ENCODE measurements at regions not wholly inside any gene's neighbourhood (a gene's known extent, or its start where the extent isn't known, plus 50 kb on each side); places are given as distances from the start of the nearest gene placed in this dataset.

- Histone ChIP-seq H3K36me3 (replicated peaks; ENCODE audit: control insufficient read depth, insufficient read depth, low read length) (no peaks in the 10 kb centered on the region), H3K4me3 (ENCODE audit: insufficient read depth, low read depth, low read length) (no peak overlapping the region)
- no peak for DNase-seq
These were observed 354.5 kb upstream of the SLC35B3 start for GRCh38 chr6:8789878-8790277.

GRCh38 chr6:8785223-8785622 lies 349.9 kb upstream of the SLC35B3 start:
- DNase-seq: no peak
- Histone ChIP-seq H3K36me3 (replicated peaks; ENCODE audit: control insufficient read depth, insufficient read depth, low read length) (no peaks in the 10 kb centered on the region), H3K4me3 (ENCODE audit: insufficient read depth, low read depth, low read length) (no peak overlapping the region), H3K27me3 (ENCODE audit: control insufficient read depth, insufficient read depth, low read length) (no peaks in the 10 kb centered on the region)

More at GRCh38 chr6:8789878-8790277, 354.5 kb upstream of the SLC35B3 start:
- no peaks in the 10 kb centered on the region for H3K27me3 ChIP-seq (ENCODE audit: control insufficient read depth, insufficient read depth, low read length)

- H3K27me3 ChIP-seq (ENCODE audit: control insufficient read depth, insufficient read depth, low read length): no peaks in the 10 kb centered on the region
- no peak for DNase-seq
- H3K36me3 ChIP-seq (replicated peaks; ENCODE audit: control insufficient read depth, insufficient read depth, low read length): no peaks in the 10 kb centered on the region
- H3K4me3 ChIP-seq (ENCODE audit: insufficient read depth, low read depth, low read length): no peak overlapping the region
These were observed 347.8 kb upstream of the SLC35B3 start for GRCh38 chr6:8783191-8783590.

GRCh38 chr6:8780653-8781052 lies 345.3 kb upstream of the SLC35B3 start:
- H3K4me3 ChIP-seq (ENCODE audit: insufficient read depth, low read depth, low read length): no peak overlapping the region
- no peak for DNase-seq
- H3K36me3 ChIP-seq (replicated peaks; ENCODE audit: control insufficient read depth, insufficient read depth, low read length): no peaks in the 10 kb centered on the region

GRCh38 chr6:8764733-8765132 lies 329.4 kb upstream of the SLC35B3 start:
- H3K36me3 ChIP-seq (replicated peaks; ENCODE audit: control insufficient read depth, insufficient read depth, low read length): no peaks in the 10 kb centered on the region
- H3K27me3 ChIP-seq (ENCODE audit: control insufficient read depth, insufficient read depth, low read length): no peaks in the 10 kb centered on the region
- no peak for DNase-seq
- H3K4me3 ChIP-seq (ENCODE audit: insufficient read depth, low read depth, low read length): no peak overlapping the region

More at GRCh38 chr6:8780653-8781052, 345.3 kb upstream of the SLC35B3 start:
- H3K27me3 ChIP-seq (ENCODE audit: control insufficient read depth, insufficient read depth, low read length): no peaks in the 10 kb centered on the region

- no peaks in the 10 kb centered on the region for H3K27me3 ChIP-seq (ENCODE audit: control insufficient read depth, insufficient read depth, low read length)
- H3K4me3 ChIP-seq (ENCODE audit: insufficient read depth, low read depth, low read length): no peak overlapping the region
- no peak for DNase-seq
These were observed 325.6 kb upstream of the SLC35B3 start for GRCh38 chr6:8760951-8761350.

GRCh38 chr6:8758412-8758811 lies 323.1 kb upstream of the SLC35B3 start:
- Histone ChIP-seq H3K4me3 (ENCODE audit: insufficient read depth, low read depth, low read length) (no peak overlapping the region), H3K27me3 (ENCODE audit: control insufficient read depth, insufficient read depth, low read length) (no peaks in the 10 kb centered on the region), H3K36me3 (replicated peaks; ENCODE audit: control insufficient read depth, insufficient read depth, low read length) (no peaks in the 10 kb centered on the region)
- no peak for DNase-seq

More at GRCh38 chr6:8760951-8761350, 325.6 kb upstream of the SLC35B3 start:
- H3K36me3 ChIP-seq (replicated peaks; ENCODE audit: control insufficient read depth, insufficient read depth, low read length): no peaks in the 10 kb centered on the region

- Histone ChIP-seq H3K4me3 (ENCODE audit: insufficient read depth, low read depth, low read length) (no peak overlapping the region), H3K27me3 (ENCODE audit: control insufficient read depth, insufficient read depth, low read length) (no peaks in the 10 kb centered on the region), H3K36me3 (replicated peaks; ENCODE audit: control insufficient read depth, insufficient read depth, low read length) (no peaks in the 10 kb centered on the region)
- DNase-seq: no peak
These were observed 315.3 kb upstream of the SLC35B3 start for GRCh38 chr6:8750627-8751026.

GRCh38 chr6:8749465-8749864 lies 314.1 kb upstream of the SLC35B3 start:
- DNase-seq: no peak
- no peak overlapping the region for H3K4me3 ChIP-seq (ENCODE audit: insufficient read depth, low read depth, low read length)
- H3K27me3 ChIP-seq (ENCODE audit: control insufficient read depth, insufficient read depth, low read length): no peaks in the 10 kb centered on the region
- no peaks in the 10 kb centered on the region for H3K36me3 ChIP-seq (replicated peaks; ENCODE audit: control insufficient read depth, insufficient read depth, low read length)

GRCh38 chr6:8743170-8743745 lies 307.9 kb upstream of the SLC35B3 start:
- no peak for DNase-seq
- H3K4me3 ChIP-seq (ENCODE audit: insufficient read depth, low read depth, low read length): no peak overlapping the region
- no peaks in the 10 kb centered on the region for H3K27me3 ChIP-seq (ENCODE audit: control insufficient read depth, insufficient read depth, low read length)

GRCh38 chr6:8739454-8739853 lies 304.1 kb upstream of the SLC35B3 start:
- H3K36me3 ChIP-seq (replicated peaks; ENCODE audit: control insufficient read depth, insufficient read depth, low read length): no peaks in the 10 kb centered on the region
- H3K4me3 ChIP-seq (ENCODE audit: insufficient read depth, low read depth, low read length): no peak overlapping the region
- no peak for DNase-seq
- H3K27me3 ChIP-seq (ENCODE audit: control insufficient read depth, insufficient read depth, low read length): no peaks in the 10 kb centered on the region

More at GRCh38 chr6:8743170-8743745, 307.9 kb upstream of the SLC35B3 start:
- no peaks in the 10 kb centered on the region for H3K36me3 ChIP-seq (replicated peaks; ENCODE audit: control insufficient read depth, insufficient read depth, low read length)

- no peak for DNase-seq
- H3K36me3 ChIP-seq (replicated peaks; ENCODE audit: control insufficient read depth, insufficient read depth, low read length): no peaks in the 10 kb centered on the region
- no peaks in the 10 kb centered on the region for H3K27me3 ChIP-seq (ENCODE audit: control insufficient read depth, insufficient read depth, low read length)
- H3K4me3 ChIP-seq (ENCODE audit: insufficient read depth, low read depth, low read length): no peak overlapping the region
These were observed 303.6 kb upstream of the SLC35B3 start for GRCh38 chr6:8738951-8739350.

GRCh38 chr6:8736156-8736895 lies 301.0 kb upstream of the SLC35B3 start:
- Histone ChIP-seq H3K4me3 (ENCODE audit: insufficient read depth, low read depth, low read length) (no peak overlapping the region), H3K36me3 (replicated peaks; ENCODE audit: control insufficient read depth, insufficient read depth, low read length) (no peaks in the 10 kb centered on the region), H3K27me3 (ENCODE audit: control insufficient read depth, insufficient read depth, low read length) (no peaks in the 10 kb centered on the region)
- no peak for DNase-seq

GRCh38 chr6:8733879-8734278 lies 298.5 kb upstream of the SLC35B3 start:
- H3K27me3 ChIP-seq (ENCODE audit: control insufficient read depth, insufficient read depth, low read length): no peaks in the 10 kb centered on the region
- no peak for DNase-seq
- no peaks in the 10 kb centered on the region for H3K36me3 ChIP-seq (replicated peaks; ENCODE audit: control insufficient read depth, insufficient read depth, low read length)
- no peak overlapping the region for H3K4me3 ChIP-seq (ENCODE audit: insufficient read depth, low read depth, low read length)

GRCh38 chr6:8731874-8732273 lies 296.5 kb upstream of the SLC35B3 start:
- Histone ChIP-seq H3K27me3 (ENCODE audit: control insufficient read depth, insufficient read depth, low read length) (no peaks in the 10 kb centered on the region), H3K4me3 (ENCODE audit: insufficient read depth, low read depth, low read length) (no peak overlapping the region)
- DNase-seq: no peak

More at GRCh38 chr6:8731874-8732273, 296.5 kb upstream of the SLC35B3 start:
- H3K36me3 ChIP-seq (replicated peaks; ENCODE audit: control insufficient read depth, insufficient read depth, low read length): no peaks in the 10 kb centered on the region

Data from H7 (cell line).